ENCODE measurements at regions not wholly inside any gene's neighbourhood (a gene's known extent, or its start where the extent isn't known, plus 50 kb on each side); places are given as distances from the start of the nearest gene placed in this dataset.
"Not testable (repeated sequence)": the region's sequence is repeated elsewhere in the genome, so short reads cannot be mapped to it uniquely, and the experiment has no call there.

DNA sequence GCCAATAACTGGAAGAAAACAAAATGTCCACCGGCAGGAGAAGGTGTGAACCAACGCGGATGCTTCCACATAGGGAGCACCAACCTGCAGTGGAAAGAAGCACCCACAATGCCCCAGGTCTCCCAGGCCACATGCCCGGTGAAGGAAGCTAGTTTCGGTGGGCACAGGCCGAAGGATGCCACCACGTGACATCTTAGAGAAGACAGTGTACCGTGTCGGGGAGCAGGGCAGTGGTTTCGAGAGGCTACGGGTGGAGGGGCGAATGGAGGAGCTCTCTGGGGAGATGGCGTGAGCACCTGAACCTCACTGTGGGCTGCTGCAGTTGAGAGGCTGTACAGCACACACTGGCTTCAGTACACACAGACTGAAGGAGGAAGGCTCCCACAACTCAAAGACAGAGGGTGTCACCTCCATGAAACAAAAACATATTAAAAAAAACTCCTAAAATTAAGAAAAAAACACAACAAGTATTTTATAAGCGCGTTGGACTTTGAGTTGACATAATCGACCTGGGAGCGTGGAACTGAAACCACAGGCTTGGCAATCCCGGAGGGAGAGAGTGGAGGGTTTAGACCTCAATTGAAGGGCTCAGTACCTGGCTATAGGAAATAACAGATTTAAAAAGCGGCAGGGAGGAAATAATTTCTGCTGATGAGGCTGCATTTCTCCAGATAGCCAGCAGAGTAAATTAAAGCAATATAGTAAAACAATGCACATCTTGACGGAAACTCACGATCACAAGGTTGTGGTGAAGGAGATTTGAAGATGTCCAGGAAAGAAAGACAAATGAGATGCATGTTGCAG lies 160.1 kb downstream of the RTP5 start:
- DNase-seq (ENCODE audit: low read depth): no peak

- DNase-seq (ENCODE audit: low read depth): no peak
These were observed 160.7 kb downstream of the RTP5 start for GRCh38 chr2:242030226-242030575.

DNA sequence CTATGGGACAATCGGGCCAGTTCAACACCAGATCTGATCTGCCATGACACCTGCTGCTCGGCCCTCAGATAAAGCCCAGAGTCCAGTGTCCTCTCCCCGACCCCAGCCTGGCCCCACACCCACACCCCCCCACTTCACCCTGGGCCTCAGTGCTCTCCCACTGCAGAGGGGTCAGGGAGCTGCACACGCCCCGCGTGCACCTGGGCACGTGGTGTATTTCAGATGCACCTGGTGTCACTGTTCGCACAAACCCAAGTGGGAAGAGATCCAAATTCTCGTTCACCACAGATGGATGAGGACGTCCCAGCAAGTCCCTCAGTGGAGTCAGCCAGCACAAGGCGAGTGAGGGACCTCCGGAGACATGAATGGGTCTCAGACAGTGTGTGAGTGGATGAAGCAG lies 161.3 kb downstream of the RTP5 start:
- no peak for DNase-seq (ENCODE audit: low read depth)

DNA sequence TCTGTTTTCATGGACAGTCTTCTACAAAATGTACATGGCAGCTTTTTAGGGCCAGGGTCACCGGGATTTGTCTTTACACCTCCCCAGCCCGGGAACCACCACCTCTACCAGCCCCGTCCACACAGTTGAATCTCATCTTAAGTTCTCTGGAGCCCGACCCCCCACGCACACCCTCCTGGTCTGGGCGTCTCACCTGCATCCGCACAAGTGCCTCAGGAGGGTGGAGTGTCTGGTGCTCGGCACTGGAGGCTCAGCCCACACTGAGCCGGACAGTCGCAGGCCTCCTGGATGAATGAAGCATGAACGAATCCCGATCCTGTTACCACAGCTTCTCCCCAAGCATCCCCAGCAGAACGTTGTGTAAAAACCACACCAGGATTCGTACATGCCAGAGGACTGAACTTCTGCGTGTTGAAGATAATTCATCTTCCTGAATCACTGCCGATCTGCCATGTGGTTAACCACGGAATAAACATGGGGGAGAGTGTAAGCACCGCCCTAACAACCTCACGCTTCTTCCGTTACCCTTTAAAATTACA lies 162.0 kb downstream of the RTP5 start:
- DNase-seq (ENCODE audit: low read depth): peak; percentile 59

DNA sequence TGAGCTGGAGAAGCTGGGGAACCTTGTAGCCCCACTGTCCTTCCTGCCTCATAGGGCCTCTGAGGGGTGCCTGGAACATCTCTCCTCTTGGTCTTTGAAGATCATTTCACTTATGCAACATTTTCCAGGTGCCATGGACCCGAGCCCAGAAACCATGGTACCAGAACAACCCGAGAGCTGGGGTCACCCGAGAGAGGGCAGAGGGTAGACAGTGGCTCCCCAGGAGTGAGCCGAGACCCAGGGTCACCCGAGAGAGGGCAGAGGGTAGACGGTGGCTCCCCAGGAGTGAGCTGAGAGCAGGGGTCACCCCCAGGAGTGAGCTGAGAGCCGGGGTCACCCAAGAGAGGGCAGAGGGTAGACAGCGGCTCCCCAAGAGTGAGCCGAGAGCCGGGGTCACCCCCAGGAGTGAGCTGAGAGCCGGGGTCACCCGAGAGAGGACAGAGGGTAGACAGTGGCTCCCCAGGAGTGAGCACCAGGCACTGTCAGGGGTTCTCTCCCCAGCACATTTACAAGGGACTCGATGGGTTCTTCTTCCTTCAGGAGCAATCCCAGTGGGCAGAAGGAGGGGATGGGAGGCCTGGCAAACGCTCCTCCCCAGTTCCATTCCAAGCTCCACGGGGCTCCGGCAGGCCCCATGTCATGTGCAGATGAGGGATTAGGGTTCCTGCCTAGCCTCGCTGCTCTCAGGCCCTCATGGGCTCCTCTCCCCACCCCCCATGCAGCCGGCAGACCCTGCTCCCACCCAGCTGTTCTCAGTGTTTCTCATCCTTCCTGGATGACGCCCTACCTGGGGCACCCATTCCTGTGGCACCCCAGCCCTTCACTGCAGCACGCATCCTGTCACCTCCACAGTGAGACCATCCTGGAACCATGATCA lies 163.5 kb downstream of the RTP5 start:
- DNase-seq (ENCODE audit: low read depth): no peak

DNA sequence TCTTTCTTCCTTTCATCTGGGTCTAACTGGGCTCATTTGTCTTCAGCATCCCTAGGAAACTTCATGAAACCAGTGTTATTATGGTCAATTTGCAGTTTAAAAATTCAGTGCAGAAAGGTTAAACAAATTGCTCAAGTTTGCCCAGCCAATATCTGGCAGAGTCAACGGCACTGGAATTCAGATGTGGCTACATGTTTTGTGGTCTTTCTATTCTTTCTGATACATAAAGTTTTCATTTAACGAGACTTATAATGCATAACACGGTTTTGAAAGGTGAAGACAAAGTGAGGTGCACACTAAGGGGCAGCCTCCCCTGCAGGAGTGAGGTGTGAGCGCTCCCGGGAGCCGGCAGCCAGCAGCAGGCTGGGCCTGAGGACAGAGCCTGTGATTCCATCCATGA lies 164.6 kb downstream of the RTP5 start:
- no peak for DNase-seq (ENCODE audit: low read depth)

DNA sequence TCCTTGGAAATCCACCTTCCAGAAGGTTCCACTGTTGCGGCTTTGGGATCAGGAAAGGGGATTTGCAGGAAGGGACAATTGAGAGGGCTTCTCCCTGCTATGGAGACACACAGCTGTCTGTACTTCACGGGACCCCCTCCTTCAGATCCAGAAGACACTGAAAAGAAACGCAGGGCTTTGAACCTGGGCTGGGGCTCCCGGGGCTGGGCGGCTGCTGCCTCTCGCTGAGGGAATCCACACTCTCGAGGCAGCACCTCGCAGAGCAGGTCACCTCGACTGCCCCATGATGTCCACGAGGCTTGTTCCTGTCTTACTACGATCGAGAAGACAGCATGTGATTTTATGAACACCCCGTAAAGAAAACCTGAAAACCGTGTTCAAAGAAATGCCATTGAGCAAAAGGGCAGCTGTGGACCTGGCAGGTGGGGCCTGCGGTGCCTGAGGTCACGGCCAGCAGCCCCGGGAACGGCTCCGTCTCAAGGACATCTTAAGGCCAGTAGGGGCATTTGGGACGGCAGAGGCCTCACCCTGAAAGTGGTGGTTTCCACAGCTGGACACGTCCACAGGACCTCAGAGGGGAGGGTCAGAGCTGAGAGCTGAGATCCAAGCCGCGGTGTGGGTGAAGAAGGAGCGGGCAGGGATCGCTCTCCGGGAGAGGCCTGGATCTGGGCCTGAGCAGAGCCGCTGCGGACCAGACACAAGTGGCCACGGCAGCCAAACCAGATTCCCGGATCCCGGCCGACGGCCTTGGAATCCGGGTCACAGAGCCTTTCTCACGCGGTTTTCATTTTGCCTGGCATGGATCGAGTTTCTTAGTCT lies 165.7 kb downstream of the RTP5 start:
- no peak for DNase-seq (ENCODE audit: low read depth)

DNA sequence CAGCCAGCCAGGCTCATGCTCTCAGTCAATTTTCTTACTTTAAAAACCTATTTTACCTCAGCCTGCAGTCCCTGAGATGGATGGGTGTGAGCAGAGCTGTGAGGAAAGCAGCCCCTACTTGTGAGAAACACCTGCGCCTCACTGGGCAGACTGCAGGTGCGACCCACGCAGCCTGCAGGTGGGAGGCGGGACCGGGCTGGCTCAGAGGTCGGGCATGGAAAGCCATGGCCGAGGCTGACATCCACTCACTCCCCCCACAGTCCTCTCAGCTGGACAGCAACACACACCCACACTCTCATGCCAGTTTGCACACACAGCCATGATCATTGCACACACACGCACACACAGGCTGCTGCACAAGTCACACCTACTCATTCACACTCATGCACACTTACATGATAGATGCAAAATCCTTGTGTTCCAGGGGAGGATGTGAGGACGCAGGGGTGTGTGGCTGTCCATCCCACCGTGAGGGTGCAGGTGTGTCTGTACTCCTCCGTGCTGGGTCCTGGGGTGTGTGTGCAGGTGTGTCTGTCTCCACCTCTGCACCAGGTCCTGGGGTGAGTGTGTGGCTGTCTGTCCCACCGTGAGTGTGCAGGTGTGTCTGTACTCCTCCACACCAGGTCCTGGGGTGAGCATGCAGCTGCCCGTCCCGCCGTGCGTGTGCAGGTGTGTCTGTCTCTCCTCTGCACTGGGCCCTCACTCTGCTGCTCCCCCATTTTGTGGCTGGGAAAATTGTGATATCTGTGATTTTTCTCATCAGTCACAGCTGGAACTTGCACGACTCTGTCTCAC lies 166.5 kb downstream of the RTP5 start:
- DNase-seq (ENCODE audit: low read depth): no peak

DNA sequence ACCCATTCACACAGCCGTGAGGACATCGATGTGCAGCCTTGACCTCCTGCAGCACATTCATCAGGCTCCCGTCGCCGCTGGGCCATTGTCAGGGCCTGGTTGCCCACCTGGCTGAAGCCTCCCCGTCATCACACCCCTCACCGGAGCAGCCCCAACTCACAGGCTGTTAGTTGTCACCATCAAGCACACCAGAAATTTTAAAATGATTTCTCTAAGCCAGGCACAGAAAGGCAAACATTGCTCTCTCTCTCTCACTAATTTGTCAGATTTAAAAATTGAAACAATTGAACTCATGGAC lies 167.1 kb downstream of the RTP5 start:
- no peak for DNase-seq (ENCODE audit: low read depth)

- DNase-seq (ENCODE audit: low read depth): no peak
These were observed 168.8 kb downstream of the RTP5 start for GRCh38 chr2:242038166-242038927.

DNA sequence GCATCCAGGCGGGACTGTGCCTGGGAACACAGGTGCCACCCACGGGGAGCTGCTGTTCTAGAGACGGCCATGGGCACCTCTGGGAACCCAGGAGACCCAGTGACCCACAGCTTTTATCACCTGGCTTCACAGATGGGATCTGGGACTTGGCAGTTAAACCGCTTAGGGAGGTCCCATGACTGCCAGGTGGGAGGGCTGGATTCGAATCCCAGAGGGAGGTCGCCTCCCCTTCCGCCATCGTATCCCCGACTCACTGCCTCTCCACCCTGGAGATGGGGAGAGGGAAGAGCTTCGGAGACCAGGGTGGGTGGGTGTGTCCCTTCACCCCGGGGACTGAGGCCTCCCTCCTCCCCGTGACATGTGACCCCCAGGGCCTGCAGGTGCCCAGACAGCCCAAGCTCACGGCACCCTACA lies 169.4 kb downstream of the RTP5 start:
- no peak for DNase-seq (ENCODE audit: low read depth)

DNA sequence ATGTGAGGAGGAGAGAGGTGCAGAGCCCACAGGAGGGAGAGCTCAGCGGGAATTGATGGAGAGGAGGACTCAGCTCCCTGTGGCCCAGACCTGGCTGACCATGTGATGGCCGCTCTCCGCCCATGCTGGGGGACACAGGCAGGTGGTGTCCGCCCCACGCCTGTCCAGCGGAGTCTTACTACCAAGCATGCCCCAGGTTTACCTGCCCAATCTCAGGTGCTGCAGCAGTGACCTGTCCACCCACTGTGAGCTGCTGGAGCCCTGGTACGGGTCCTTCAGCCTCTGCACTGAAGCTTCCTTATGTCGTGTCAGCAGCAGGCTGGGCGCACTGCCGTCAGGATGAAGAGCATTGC lies 170.8 kb downstream of the RTP5 start:
- no peak for DNase-seq (ENCODE audit: low read depth)

DNA sequence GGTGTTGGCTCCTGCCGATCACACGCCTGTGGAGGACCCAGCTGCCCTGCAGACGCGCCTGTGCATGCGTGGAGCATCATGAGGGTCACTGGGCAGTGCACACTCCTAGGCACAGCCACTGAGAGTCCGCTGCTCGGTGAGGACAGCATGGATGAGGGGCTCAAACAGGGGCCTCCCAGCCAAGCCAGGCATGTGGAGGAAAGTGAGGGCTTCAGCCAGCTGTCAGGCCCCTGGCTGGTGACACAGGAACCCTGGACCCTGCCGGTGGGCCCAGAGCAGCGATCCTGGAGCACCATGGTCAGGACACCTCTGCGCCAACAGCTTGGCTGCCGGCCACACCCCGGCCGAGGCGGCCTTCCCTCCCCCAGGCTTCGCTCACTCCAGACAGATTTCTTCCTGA lies 171.2 kb downstream of the RTP5 start:
- no peak for DNase-seq (ENCODE audit: low read depth)

DNA sequence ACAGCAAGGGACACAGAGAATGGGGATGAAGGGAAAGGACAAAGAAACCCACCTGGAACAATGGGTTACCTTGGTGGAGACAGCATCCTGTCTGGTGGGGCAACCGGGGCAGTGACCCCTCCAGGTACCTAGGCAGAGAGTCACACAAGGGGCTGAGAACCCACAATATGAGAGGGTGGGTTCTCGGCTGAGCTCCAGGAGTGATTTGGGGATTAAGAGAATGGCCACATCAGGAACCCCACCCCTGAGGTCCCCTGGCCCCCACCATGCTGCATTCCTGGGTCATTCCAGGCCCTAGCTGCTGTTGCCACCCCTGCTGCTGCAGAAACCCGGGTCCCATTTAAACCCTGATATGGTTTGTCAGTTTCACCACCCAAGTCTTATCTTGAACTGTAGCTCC lies 172.3 kb downstream of the RTP5 start:
- DNase-seq (ENCODE audit: low read depth): no peak

GRCh38 chr2:242043538-242044312 lies 174.2 kb downstream of the RTP5 start:
- no peak for DNase-seq (ENCODE audit: low read depth)

DNA sequence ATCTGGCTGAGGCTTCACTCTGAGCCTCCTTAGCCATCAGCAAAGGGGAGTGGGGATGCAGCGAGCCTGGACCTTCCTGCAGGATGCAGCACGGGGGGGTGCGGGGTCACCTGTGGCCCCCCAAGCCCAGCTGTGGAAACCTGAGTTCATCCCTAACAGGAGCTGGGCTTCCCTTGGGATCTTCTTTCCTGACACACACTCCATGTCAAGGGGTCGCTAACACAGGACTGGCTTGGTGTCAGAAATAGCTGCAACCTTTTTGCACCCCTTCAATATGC lies 174.7 kb downstream of the RTP5 start:
- DNase-seq (ENCODE audit: low read depth): no peak

GRCh38 chr2:242045596-242046144 lies 176.1 kb downstream of the RTP5 start:
- DNase-seq (ENCODE audit: low read depth): not testable (repeated sequence)

DNA sequence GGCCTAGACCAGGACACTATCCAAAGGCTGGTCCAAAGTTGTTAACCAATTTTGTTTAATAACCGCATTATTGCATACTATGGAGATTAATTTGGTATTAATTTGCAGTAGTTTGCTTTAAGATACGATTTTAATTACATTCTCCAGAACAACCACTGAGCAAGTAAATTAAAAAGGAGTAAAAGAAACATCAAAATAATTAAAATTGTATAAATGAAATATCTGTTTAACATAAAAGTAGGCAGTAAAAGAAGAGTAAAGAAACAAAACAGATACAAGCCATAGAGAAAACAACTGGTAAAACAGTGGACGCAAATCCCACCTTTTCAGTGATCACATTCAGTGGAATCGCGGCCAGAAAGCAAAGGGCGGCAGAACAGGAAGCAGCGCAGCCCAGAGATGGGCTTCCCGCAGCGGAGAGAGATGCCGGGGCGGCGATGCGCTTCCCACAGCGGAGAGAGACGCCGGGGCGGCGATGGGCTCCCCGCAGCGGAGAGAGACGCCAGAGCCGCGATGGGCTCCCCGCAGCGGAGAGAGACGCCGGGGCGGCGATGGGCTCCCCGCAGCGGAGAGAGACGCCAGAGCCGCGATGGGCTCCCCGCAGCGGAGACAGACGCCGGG lies 176.8 kb downstream of the RTP5 start:
- DNase-seq (ENCODE audit: low read depth): no peak

- DNase-seq (ENCODE audit: low read depth): no peak
These were observed 178.4 kb downstream of the RTP5 start for GRCh38 chr2:242047963-242048362.

DNA sequence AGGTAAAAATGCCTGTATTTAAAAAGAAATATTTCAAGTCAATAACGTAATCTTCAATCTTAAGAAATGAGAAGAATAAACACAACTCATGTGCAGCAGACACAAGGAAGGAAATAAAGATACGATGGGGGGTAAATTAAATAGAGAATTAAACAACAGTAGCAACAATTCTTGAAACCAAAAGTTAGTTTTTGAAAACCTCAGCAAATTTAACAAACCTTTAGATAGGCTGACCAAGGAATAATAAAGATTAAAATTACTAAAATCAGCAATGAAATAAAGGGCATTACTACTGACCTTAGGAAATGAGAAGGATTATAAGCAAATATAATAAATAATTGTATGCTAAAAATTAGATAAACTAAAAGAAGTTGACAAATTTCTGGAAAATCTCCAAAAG lies 178.9 kb downstream of the RTP5 start:
- DNase-seq (ENCODE audit: low read depth): no peak

Data from stimulated activated CD4-positive, alpha-beta T cell treated with anti-CD3 and anti-CD28 coated beads, Interleukin-2, amount 100 ng/mL, for 4 hours (primary cell).